ENCODE measurements at regions not wholly inside any gene's neighbourhood (a gene's known extent, or its start where the extent isn't known, plus 50 kb on each side); places are given as distances from the start of the nearest gene placed in this dataset.

GRCh38 chr1:17908945-17909344 lies 153.8 kb downstream of the ACTL8 start (continued):
- TF ChIP-seq POU6F1 (CRISPR knock-in tag; IDR thresholded peaks at IDR 0.05; ENCODE audit: borderline replicate concordance, low read depth): no peak

DNA sequence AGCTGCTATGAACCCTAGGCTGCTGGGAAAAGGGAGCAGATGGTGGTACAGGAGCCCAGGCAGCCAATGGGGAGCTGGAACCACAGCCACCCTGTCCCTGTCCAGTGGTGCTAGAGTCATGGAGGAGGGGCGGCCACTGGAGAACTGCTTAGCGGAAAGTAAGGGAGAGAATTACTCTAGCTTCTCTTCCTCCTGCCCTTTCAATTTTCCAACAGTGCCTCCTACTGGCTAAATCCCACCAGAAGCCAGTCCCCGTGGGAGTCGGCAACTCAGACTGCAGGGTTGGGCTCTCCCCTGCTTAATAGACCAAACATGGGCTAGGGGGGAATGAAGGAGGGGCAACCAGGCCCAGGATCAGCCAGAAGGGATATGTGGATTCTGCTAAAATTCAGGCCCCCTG lies 154.5 kb downstream of the ACTL8 start:
- peak; percentile 70 for ATAC-seq
- no peak for TF ChIP-seq CSDC2 (CRISPR knock-in tag; IDR thresholded peaks at IDR 0.05)
- no peak for TF ChIP-seq ZFP30 (CRISPR knock-in tag; IDR thresholded peaks at IDR 0.05)
- no peak for TF ChIP-seq ZC3H10 (CRISPR knock-in tag; IDR thresholded peaks at IDR 0.05)
- TF ChIP-seq ZFP3 (CRISPR knock-in tag; IDR thresholded peaks at IDR 0.05): no peak
- no peak for TF ChIP-seq CREB5 (CRISPR knock-in tag; IDR thresholded peaks at IDR 0.05; ENCODE audit: low read depth)
- TF ChIP-seq ZNF565 (CRISPR knock-in tag; conservative IDR thresholded peaks at IDR 0.05; ENCODE audit: low read depth): no peak
- no peak for TF ChIP-seq OSR1 (CRISPR knock-in tag; IDR thresholded peaks at IDR 0.05)
- no peak for TF ChIP-seq BACH2 (CRISPR knock-in tag; IDR thresholded peaks at IDR 0.05; ENCODE audit: borderline replicate concordance)
- no peak for TF ChIP-seq PATZ1 (CRISPR knock-in tag; IDR thresholded peaks at IDR 0.05; ENCODE audit: borderline replicate concordance)
- no peak for TF ChIP-seq ISL1 (CRISPR knock-in tag; IDR thresholded peaks at IDR 0.05)
- TF ChIP-seq SNAI2 (CRISPR knock-in tag; IDR thresholded peaks at IDR 0.05): no peak

DNA sequence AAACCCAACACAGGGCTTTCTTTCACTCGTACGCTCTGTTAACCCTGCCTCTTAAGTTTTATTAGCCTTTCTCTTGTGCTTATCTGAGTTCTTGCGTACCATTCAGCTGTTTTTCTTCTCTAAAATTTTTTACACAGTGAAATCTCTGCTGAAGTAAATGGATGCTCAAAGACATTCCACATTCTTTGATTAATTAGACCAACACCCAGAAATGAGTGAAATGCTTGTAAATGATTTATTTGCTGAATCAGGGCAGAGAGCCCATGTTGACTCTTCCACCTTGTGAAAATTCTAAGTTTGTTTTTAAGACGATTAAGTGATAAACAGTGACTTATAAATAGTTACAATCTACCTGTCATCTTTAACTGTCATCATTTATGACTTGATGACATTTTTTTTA lies 156.7 kb downstream of the ACTL8 start:
- TF ChIP-seq ZNF70 (CRISPR knock-in tag; IDR thresholded peaks at IDR 0.05) (no peak), CREB5 (CRISPR knock-in tag; IDR thresholded peaks at IDR 0.05; ENCODE audit: low read depth) (no peak), ZNF565 (CRISPR knock-in tag; conservative IDR thresholded peaks at IDR 0.05; ENCODE audit: low read depth) (no peak), PATZ1 (CRISPR knock-in tag; IDR thresholded peaks at IDR 0.05; ENCODE audit: borderline replicate concordance) (no peak), ESRRG (CRISPR knock-in tag; IDR thresholded peaks at IDR 0.05) (no peak), ZFP3 (CRISPR knock-in tag; IDR thresholded peaks at IDR 0.05) (no peak), PPARA (CRISPR knock-in tag; IDR thresholded peaks at IDR 0.05; ENCODE audit: borderline replicate concordance) (no peak), ISL1 (CRISPR knock-in tag; IDR thresholded peaks at IDR 0.05) (no peak)
- ATAC-seq: no peak

- ATAC-seq: no peak
- TF ChIP-seq ZC3H10 (CRISPR knock-in tag; IDR thresholded peaks at IDR 0.05) (no peak), ZNF565 (CRISPR knock-in tag; conservative IDR thresholded peaks at IDR 0.05; ENCODE audit: low read depth) (no peak), ARNTL (CRISPR knock-in tag; IDR thresholded peaks at IDR 0.05; ENCODE audit: borderline replicate concordance, low read depth) (no peak), ZNF8 (CRISPR knock-in tag; IDR thresholded peaks at IDR 0.05) (no peak), PPARA (CRISPR knock-in tag; IDR thresholded peaks at IDR 0.05; ENCODE audit: borderline replicate concordance) (no peak), ZNF70 (CRISPR knock-in tag; IDR thresholded peaks at IDR 0.05) (no peak), CSRNP3 (CRISPR knock-in tag; IDR thresholded peaks at IDR 0.05) (no peak), TOX (CRISPR knock-in tag; IDR thresholded peaks at IDR 0.05; ENCODE audit: borderline replicate concordance) (no peak), SNAI2 (CRISPR knock-in tag; IDR thresholded peaks at IDR 0.05) (no peak), RARB (CRISPR knock-in tag; IDR thresholded peaks at IDR 0.05) (no peak), TCF4 (CRISPR knock-in tag; IDR thresholded peaks at IDR 0.05; ENCODE audit: borderline replicate concordance) (no peak), ISL1 (CRISPR knock-in tag; IDR thresholded peaks at IDR 0.05) (no peak), BACH2 (CRISPR knock-in tag; IDR thresholded peaks at IDR 0.05; ENCODE audit: borderline replicate concordance) (no peak), CSDC2 (CRISPR knock-in tag; IDR thresholded peaks at IDR 0.05) (no peak), GLIS3 (CRISPR knock-in tag; IDR thresholded peaks at IDR 0.05) (no peak)
- TF ChIP-seq, protein P1, sequence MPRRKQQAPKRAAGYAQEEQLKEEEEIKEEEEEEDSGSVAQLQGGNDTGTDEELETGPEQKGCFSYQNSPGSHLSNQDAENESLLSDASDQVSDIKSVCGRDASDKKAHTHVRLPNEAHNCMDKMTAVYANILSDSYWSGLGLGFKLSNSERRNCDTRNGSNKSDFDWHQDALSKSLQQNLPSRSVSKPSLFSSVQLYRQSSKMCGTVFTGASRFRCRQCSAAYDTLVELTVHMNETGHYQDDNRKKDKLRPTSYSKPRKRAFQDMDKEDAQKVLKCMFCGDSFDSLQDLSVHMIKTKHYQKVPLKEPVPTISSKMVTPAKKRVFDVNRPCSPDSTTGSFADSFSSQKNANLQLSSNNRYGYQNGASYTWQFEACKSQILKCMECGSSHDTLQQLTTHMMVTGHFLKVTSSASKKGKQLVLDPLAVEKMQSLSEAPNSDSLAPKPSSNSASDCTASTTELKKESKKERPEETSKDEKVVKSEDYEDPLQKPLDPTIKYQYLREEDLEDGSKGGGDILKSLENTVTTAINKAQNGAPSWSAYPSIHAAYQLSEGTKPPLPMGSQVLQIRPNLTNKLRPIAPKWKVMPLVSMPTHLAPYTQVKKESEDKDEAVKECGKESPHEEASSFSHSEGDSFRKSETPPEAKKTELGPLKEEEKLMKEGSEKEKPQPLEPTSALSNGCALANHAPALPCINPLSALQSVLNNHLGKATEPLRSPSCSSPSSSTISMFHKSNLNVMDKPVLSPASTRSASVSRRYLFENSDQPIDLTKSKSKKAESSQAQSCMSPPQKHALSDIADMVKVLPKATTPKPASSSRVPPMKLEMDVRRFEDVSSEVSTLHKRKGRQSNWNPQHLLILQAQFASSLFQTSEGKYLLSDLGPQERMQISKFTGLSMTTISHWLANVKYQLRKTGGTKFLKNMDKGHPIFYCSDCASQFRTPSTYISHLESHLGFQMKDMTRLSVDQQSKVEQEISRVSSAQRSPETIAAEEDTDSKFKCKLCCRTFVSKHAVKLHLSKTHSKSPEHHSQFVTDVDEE (CRISPR knock-in tag; IDR thresholded peaks at IDR 0.05): no peak
Measured at GRCh38 chr1:17912491-17912890, 157.4 kb downstream of the ACTL8 start.
